ENCODE measurements at regions not wholly inside any gene's neighbourhood (a gene's known extent, or its start where the extent isn't known, plus 50 kb on each side); places are given as distances from the start of the nearest gene placed in this dataset.

DNA sequence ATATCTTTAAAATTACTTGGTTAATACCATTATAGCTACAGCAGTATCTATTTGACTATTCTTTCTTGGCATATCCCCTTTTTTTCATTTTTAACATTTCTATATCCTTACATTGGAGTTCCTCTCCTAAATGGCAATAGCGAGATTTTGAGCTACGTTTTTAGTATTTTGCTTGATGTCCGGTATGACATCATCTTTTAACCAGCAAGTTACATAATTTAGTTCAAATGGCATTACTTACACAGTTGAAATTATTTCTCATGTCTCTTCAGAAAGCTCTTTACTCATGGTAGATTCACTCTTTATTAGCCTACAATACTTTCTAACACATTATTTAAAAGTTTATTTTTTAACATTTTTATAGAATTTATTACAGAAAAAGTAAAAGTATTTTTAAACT, 701.7 kb upstream of the EPHA7 start:
- no peaks in the 10 kb centered on the region for H3K79me2 ChIP-seq (ENCODE audit: insufficient read depth, low read length)
- no peaks in the 10 kb centered on the region for H3K4me1 Mint-ChIP-seq (ENCODE audit: low read depth, unreplicated experiment)
- DNase-seq (ENCODE audit: low read depth) (no peak), FAIRE-seq (no peak)
- no peak overlapping the region for H3K4me2 ChIP-seq (ENCODE audit: low read length)
- H3K27ac Mint-ChIP-seq (ENCODE audit: unreplicated experiment): no peak overlapping the region
- H3K27ac ChIP-seq (ENCODE audit: low read depth, low read length): no peak overlapping the region
- H3K27me3 ChIP-seq (ENCODE audit: insufficient read depth, low read length): no peaks in the 10 kb centered on the region
- no peaks in the 10 kb centered on the region for H3K27me3 Mint-ChIP-seq (ENCODE audit: low read depth, unreplicated experiment)
- no peak overlapping the region for H3K4me3 ChIP-seq (ENCODE audit: insufficient read depth, low read depth, low read length)
- H3K36me3 Mint-ChIP-seq (ENCODE audit: low read depth, unreplicated experiment): no peaks in the 10 kb centered on the region
- H3K36me3 ChIP-seq (ENCODE audit: insufficient read depth, low read length): no peaks in the 10 kb centered on the region
- TF ChIP-seq EZH2 (IDR thresholded peaks at IDR 0.05; ENCODE audit: insufficient read depth, low read length): no peak
- H3K9me3 Mint-ChIP-seq (ENCODE audit: unreplicated experiment): no peaks in the 10 kb centered on the region
- no peak overlapping the region for H2AFZ ChIP-seq (ENCODE audit: low read depth, low read length)
- no peaks in the 10 kb centered on the region for H4K20me1 ChIP-seq (ENCODE audit: insufficient read depth, low read length)
- H3K4me3 Mint-ChIP-seq (ENCODE audit: unreplicated experiment): no peak overlapping the region
- no peaks in the 10 kb centered on the region for H3K9me3 ChIP-seq (ENCODE audit: insufficient read depth, low read depth, low read length)
- no peak overlapping the region for H3K9ac ChIP-seq (ENCODE audit: low read length)
- H3K4me1 ChIP-seq (ENCODE audit: insufficient read depth, low read length): no peaks in the 10 kb centered on the region

- H3K27me3 ChIP-seq (ENCODE audit: insufficient read depth, low read length): no peaks in the 10 kb centered on the region
- H3K9me3 Mint-ChIP-seq (ENCODE audit: unreplicated experiment): no peaks in the 10 kb centered on the region
- H3K4me1 ChIP-seq (ENCODE audit: insufficient read depth, low read length): no peaks in the 10 kb centered on the region
- DNase-seq (ENCODE audit: low read depth) (no peak), FAIRE-seq (no peak)
- H4K20me1 ChIP-seq (ENCODE audit: insufficient read depth, low read length): no peaks in the 10 kb centered on the region
- no peaks in the 10 kb centered on the region for H3K4me1 Mint-ChIP-seq (ENCODE audit: low read depth, unreplicated experiment)
- H3K9me3 ChIP-seq (ENCODE audit: insufficient read depth, low read depth, low read length): no peaks in the 10 kb centered on the region
- H3K27me3 Mint-ChIP-seq (ENCODE audit: low read depth, unreplicated experiment): no peaks in the 10 kb centered on the region
- H3K4me3 Mint-ChIP-seq (ENCODE audit: unreplicated experiment): no peak overlapping the region
- no peaks in the 10 kb centered on the region for H3K36me3 ChIP-seq (ENCODE audit: insufficient read depth, low read length)
- H3K27ac ChIP-seq (ENCODE audit: low read depth, low read length): no peak overlapping the region
- H3K4me3 ChIP-seq (ENCODE audit: insufficient read depth, low read depth, low read length): no peak overlapping the region
- H3K79me2 ChIP-seq (ENCODE audit: insufficient read depth, low read length): no peaks in the 10 kb centered on the region
- no peak overlapping the region for H3K4me2 ChIP-seq (ENCODE audit: low read length)
- no peaks in the 10 kb centered on the region for H3K36me3 Mint-ChIP-seq (ENCODE audit: low read depth, unreplicated experiment)
- H3K9ac ChIP-seq (ENCODE audit: low read length): no peak overlapping the region
- H3K27ac Mint-ChIP-seq (ENCODE audit: unreplicated experiment): no peak overlapping the region
- TF ChIP-seq CTCF (IDR thresholded peaks at IDR 0.05; ENCODE audit: insufficient read depth, low read depth, low read length) (no peak), EZH2 (IDR thresholded peaks at IDR 0.05; ENCODE audit: insufficient read depth, low read length) (no peak)
- no peak overlapping the region for H2AFZ ChIP-seq (ENCODE audit: low read depth, low read length)
Observed at GRCh38 chr6:94099072-94099471, 679.7 kb upstream of the EPHA7 start.

DNA sequence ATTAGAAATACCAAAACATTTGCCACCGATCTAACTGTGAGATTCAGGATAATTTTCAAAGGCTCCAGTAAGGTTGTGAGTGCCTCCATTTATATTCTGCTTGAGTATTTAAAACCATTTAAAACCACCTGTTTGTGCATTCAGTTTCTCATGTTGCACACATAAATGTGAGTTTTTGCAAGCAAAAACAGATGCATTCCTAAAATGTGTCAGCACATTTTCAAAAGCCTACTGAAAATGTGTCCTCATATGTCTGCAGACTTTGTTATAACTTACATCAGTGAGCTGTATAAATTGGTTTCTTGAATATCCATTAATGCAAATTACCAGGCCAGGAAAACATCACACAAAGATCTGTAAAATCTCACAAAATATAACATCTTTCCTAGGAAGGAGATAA, 676.6 kb upstream of the EPHA7 start:
- no peaks in the 10 kb centered on the region for H3K4me1 Mint-ChIP-seq (ENCODE audit: low read depth, unreplicated experiment)
- Histone ChIP-seq H3K9me3 (ENCODE audit: insufficient read depth, low read depth, low read length) (no peaks in the 10 kb centered on the region), H3K9ac (ENCODE audit: low read length) (no peak overlapping the region), H4K20me1 (ENCODE audit: insufficient read depth, low read length) (no peaks in the 10 kb centered on the region), H3K4me3 (ENCODE audit: insufficient read depth, low read depth, low read length) (no peak overlapping the region), H3K4me2 (ENCODE audit: low read length) (no peak overlapping the region), H3K36me3 (ENCODE audit: insufficient read depth, low read length) (no peaks in the 10 kb centered on the region), H3K27ac (ENCODE audit: low read depth, low read length) (no peak overlapping the region), H2AFZ (ENCODE audit: low read depth, low read length) (no peak overlapping the region), H3K27me3 (ENCODE audit: insufficient read depth, low read length) (no peaks in the 10 kb centered on the region), H3K79me2 (ENCODE audit: insufficient read depth, low read length) (no peaks in the 10 kb centered on the region), H3K4me1 (ENCODE audit: insufficient read depth, low read length) (no peaks in the 10 kb centered on the region)
- DNase-seq (ENCODE audit: low read depth) (no peak), FAIRE-seq (no peak)
- H3K27me3 Mint-ChIP-seq (ENCODE audit: low read depth, unreplicated experiment): no peaks in the 10 kb centered on the region
- H3K36me3 Mint-ChIP-seq (ENCODE audit: low read depth, unreplicated experiment): no peaks in the 10 kb centered on the region
- no peak overlapping the region for H3K27ac Mint-ChIP-seq (ENCODE audit: unreplicated experiment)
- no peaks in the 10 kb centered on the region for H3K9me3 Mint-ChIP-seq (ENCODE audit: unreplicated experiment)
- no peak overlapping the region for H3K4me3 Mint-ChIP-seq (ENCODE audit: unreplicated experiment)
- TF ChIP-seq EZH2 (IDR thresholded peaks at IDR 0.05; ENCODE audit: insufficient read depth, low read length) (no peak), CTCF (IDR thresholded peaks at IDR 0.05; ENCODE audit: insufficient read depth, low read depth, low read length) (no peak)

Data from astrocyte (in vitro differentiated cells and primary cell).